Umbilical cord (tissue), 1 donor: ENCODE measurements at regions not wholly inside any gene's neighbourhood (a gene's known extent, or its start where the extent isn't known, plus 50 kb on each side); places are given as distances from the start of the nearest gene placed in this dataset.

Source experiments
- DNase-seq: peaks from one replicate; pipeline ENCODE4 v3.0.0-alpha.2; 2015; ENCODE audit warnings: low spot score

DNA sequence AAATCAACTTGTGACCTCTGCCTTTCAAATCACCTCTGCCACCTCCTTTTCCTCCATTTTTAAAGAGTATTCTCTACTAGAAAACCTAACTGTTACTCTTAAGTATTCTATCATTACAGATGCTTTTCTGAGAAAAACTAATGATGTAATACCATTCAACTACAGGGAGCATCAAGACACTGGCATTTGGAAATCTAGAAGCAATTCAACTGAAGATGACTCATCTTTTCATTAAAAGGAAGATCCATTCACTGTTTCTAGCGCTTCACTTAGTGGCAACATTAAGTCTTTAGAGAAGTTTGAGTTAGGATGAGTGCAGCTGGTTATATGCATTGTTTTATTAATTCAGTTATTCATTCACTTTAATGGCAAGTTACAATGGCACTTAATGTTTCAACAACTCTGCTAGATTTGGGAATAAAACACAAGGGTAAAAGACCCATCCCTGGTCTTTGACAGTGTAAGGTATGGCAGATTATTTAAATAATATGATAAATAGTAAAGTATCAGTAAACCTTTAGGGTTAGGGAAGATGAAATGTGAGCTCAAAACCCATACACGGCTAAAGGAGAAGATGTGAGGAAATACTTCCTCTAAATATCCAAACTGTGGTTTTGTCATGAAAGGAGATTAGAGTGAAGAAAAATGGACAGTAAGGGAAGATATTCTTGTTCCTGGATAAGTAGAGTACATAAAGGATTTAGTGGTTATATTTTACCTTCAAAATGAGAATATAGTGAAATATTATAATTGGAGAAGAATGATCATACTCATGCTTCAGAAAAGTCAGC is 61.7 kb downstream of the KCNJ2 start:
- DNase-seq: no peak

DNA sequence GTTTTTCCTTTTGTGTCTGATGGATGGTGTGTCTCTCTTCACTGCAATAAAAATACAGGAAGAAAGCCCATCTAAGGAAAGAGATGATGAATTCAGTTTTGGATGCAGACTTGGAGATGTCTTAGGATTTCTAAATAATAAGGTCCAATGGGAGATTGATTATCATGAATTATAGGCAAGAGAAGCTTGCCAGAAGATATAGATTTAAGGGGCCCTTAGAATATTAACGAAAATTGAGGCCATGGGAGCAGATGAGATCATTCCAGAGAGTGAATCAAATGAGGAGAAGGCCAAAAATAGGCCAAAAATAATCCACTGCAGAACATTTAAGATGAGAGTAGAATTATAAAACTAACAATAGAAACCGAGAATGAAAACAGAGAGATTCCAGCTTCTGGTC is 63.1 kb downstream of the KCNJ2 start:
- DNase-seq: no peak

DNA sequence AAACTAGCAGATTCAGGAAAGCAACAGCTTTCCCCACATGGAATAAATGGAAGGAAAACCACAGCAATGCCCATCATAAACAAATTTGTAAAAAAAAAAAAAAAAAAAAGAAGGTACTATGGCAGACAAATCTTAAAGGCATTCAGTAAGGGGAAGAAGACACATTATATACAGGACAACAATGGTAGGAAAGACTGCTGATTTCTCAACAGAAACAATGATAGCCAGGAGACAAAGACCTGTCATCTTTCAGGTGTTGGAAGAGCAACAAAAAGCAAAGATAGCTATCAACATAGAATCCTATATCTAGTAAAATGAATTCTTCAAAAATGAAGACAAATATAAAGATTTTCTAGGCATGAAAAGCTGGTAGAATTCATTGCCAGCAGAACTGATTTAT is 65.9 kb downstream of the KCNJ2 start:
- no peak for DNase-seq

DNA sequence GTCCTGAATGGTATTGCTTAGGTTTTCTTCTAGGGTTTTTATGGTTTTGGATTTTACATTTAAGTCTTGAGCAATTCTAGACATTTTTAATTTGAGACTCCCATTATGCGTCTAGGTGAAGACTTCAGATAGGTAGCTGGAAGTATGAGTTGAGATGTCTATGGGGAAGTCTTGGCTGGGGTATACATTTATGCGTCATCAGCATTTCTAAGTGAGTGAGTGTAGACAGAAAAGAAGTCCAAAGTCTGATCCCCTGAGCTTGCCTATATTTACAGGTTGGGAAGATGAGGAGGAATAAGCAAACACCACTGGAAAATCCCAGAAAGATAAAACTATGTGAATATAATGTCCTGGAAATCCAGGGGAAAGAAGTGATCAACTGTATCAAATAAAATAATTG is 68.9 kb downstream of the KCNJ2 start:
- DNase-seq: no peak

DNA sequence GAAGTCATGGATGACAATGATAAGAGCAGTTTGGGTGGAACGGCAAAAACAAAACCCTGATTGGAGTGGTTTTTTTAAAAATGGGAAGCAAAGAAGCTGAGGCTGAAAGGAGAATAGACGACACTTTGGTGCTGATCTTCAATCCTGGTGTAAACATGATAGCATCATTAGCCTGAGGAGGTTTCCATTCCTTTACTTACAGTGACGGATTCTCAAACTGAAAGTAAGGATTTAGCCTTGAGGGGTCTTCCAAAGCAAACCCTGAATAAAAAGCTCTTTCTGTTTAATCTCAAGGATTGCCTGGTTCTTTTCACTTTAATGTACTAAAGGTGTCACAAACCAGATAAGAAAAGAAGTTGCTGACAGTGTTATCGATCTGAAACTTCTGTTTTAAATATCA is 69.3 kb downstream of the KCNJ2 start:
- peak; percentile 77 for DNase-seq

DNA sequence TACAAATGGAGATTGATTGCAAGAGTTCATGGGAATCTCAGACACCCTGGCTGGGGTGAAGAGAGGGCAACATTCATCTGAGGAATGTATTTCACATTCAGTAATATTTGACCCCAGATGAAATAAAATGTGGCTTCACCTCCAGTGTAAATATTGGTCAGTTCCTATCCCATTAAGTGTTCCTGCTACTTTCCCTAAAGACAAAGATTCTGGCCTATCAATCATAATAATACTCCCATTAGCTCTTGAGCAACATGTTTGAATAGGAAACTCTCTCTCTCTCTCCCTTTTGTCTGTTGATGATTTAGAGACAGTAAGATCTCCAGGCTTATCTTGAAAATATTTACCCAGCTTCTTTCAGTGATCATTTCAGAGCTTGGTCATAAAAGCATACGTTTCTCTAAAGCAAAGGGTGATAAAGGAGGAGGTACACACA is 70.1 kb downstream of the KCNJ2 start:
- DNase-seq: peak; percentile 81

DNA sequence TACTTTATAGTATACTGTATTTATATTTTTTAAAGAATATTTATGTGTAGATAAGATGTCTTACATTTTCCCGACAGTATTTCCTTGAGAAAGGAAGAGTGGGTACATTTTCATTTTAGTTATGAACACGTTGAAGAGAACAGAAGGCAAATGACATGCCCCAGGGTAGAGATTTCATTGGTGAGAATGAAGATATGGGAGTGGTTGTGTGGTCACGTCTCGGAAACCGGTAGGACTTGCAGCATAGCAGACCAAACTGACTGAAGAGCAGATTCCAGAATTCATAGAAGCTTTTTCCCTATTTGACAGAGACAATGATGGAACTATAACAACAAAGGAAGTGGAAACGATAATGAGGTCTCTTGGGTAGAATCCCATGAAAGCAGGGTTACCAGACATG is 71.7 kb downstream of the KCNJ2 start:
- no peak for DNase-seq

DNA sequence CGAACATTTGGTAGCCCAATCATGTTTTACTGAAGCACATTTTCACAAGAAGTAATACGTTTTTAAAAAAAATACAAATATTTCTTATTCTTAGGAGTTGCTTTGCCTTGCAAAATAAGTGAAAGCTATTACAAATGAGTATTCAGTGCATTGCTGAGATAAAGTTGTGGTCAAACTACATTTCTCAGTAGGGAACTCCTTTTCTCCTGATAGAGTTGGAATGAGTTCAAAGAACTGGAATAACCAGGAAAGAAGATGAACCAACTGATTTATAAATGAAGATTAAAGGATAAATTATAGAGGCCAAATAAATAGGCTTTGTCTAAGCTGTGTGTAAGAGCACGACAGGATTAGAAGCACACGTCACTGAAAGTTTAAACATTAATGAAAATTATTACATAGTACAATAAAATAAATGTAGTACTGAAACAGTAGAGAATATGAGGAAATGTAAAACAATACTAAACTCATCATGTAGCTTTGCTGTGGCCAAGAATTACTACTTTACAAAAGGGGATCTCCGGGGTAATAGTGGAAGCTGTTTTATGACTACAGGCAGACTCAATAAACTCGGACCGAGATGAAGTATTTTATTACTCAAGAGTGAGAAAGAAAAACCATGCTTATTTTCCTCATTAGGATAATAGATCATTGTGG is 73.6 kb downstream of the KCNJ2 start:
- DNase-seq: peak; percentile 84

DNA sequence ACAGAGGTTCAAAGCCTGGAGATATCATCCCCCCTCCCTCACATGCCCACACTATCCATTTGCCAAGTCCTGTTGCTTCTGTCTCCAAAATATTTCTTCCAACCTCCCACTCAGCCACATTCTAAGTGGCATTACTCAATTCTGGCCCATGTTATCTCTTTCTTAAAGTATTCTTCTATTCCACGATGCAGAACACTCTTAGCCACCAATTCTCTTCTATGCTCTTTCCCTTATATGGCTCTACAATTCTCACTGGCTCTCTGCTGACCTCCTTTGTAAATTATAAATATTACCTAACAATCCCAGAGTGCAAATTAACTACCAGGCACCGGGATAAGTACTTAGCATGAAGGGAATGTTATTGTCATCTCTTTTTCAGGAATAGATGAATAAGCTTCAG is 82.4 kb downstream of the KCNJ2 start:
- DNase-seq: no peak

DNA sequence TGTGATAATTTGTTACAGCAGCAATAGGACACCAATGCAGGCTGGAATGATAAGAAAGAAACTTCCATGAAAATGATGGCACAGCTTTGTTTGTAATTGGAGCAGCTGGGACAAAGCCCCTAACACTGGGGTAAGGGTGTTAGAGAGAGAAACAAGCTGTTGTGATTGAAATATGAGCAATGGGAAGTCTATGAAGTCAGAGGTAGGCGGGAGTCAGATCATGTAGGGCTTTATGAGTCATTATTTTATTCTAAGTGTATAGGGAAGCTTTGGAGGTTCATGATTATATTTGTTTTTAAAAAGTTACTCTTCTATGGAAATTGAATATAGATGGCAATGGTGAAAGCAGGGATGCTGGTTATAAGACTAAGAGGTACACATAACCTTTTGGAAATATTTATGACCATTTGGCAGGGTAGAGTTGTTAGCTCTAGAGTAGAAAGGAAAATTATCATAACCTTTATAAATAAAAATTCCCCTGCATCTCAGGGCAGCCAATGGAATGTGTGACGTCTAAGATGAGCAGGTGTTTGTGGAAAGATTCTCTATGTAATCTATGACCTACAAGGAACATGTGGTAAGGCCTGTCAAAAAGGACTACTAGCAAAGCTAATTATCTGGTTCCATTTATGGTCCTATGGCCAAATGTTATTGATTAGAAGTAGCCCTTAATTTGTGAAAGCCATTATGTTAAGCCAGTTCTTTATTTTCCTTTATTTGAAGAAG is 85.6 kb downstream of the KCNJ2 start:
- no peak for DNase-seq

DNA sequence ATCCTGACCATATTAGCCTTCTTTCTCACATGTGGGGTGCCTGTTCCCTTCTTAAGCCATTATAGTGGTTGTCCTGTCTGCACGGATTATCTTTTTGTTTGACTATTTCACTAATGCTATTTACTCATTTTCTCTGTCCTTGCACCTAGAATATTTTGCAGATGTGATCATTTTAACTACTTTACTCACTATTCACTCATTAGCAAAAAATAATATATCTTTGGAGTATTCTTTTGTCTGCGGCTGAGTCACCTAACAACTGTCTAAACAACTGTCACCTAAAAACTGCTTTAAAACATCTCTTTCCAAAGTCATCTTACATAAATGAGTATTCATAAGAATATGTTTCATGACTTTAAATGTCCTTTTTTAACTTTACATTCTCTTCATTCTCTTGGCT is 87.4 kb downstream of the KCNJ2 start:
- DNase-seq: no peak

DNA sequence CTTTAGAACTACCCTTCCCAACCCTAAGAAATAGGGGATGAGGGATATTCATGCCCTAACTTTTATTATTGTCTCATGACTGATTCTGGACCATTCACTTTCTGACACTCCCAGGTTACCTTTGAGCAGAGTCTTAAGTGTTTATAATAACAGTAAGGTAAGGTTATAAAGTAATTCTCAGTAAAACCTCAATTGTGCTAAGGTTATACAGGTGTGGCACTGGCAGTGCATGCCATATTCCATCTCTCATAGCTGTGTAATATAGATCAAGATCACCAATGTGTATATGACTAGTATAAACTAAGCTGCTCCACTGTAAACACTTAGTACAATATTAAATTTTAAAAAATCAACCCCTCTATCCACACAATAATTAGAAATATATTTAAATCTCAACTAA is 89.1 kb downstream of the KCNJ2 start:
- DNase-seq: no peak

DNA sequence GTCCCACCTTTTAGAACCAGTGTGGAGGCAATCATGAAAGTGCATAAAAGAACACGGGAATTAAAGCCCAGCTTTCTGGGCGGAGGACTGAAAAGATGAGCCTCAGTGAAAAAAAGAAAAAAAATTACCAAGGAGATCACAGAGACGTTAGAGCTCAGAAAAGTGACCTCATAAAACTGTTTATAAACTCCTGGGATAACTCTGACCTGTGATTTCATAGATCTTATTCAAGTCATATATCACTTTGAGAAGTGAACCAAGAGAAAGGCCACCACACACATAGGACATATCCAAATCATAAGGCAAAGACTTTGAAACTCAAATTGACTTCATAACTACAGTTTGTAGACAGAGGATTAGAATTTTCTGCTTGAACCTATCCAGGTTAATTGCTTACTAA is 90.1 kb downstream of the KCNJ2 start:
- no peak for DNase-seq

DNA sequence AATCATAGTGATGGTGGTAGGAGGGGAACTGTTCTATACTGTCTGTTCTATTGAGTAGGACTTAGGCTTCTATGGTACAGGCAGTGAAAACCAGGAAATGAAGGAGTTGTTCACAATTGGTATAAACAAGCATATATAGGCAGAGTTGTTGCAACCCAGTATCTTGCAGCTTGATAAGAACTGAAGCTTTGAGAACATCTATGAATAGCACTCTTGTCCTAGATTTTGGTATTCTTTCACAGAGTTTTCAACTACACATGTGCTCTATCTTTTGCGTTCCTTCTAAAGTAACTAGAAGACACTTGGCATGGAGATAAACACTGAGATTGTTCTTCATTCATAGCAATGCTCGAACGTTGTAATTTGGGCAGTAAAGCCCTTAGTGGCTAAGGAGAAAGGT is 91.8 kb downstream of the KCNJ2 start:
- DNase-seq: no peak

DNA sequence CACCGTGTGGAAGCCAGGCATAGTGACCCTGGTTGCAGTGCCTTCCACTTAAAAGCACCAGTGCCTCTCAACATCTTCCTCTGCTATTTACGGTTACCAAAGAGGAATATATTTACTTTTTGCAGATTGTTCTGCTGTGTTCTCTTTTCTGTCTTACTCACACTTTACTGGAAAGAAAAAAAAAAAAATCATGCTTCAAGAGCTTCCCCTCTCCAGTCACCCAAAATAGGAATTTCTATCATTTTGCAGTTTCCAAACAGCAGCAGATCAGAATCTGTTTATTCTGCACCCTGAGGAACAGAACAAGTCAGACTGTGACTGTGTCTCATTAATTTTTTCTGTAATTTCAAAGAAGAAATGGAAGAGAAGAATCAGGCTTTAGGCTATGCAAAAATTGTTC is 96.1 kb downstream of the KCNJ2 start:
- DNase-seq: no peak

DNA sequence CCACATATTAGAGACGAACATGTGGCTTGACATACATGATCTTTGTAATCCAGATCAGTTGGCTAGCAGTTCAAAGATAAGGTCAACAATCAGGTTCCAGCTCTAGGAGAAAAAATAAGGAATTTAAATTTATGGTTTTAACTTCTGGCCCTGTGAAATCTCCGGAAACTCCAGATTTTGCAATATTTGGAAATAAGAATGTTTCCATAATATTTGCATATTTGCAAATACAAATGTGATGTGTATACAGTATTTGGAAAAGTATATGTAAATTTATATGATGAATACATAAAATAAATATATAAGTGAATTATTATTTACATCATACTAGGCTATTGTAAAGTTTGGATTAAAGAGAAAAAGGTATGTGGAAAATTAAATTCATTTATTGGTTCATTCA is 97.1 kb downstream of the KCNJ2 start:
- no peak for DNase-seq

DNA sequence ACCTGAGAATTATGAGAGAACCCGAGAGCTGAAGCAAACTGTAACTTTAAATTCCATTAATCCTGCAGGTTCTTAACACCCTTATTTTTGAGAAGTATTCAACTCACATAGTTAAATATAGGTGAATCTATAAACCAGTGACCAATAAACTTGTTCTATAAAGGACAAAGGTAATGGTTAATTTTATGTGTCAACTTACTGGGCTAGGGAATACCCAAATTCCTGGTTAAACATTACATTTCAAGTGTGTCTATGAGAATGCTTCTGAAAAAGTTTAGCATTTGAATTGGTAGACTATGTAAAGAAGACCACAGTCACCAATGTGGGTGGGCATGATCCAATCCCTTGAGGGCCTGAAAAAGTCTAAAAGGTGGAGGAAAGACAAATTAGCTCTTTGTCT is 99.1 kb downstream of the KCNJ2 start:
- DNase-seq: no peak

DNA sequence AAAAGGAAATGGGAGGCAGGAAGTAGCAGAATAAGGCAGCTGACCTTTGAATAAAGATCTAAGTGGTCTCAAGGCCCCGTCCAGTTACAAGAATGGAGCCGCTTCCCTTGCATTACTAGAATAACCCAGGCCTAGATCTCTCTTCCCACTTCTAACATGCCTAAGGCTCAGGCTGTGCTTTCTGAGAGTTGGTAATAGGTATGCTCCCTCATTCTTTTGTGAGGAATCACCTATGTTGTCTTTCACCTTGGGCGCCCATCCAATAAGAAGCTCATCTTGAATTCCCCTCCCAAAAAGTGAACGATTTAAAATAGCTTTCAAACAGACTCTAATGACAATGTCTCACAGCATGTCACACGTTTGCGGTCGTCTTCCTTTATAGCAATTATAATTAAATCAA is 101.2 kb downstream of the KCNJ2 start:
- DNase-seq: no peak

DNA sequence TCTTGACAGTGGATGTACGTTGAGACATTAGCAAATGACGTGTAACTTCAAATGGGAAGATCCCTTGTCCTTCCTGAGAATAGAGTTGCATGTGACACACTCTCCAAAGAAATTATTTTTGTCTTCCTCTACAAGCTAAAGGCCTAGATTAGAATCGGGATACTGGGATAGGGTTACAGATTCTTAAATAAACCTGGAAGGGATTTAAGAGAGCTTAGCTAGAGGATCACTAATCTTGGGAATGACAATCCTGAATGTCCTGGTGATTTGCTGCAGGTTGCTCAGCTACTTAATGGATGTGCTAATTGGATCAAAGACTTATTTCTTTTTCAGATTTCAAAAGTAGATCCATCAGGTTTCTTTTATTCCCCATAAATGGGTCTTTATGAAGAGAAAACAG is 101.9 kb downstream of the KCNJ2 start:
- no peak for DNase-seq

DNA sequence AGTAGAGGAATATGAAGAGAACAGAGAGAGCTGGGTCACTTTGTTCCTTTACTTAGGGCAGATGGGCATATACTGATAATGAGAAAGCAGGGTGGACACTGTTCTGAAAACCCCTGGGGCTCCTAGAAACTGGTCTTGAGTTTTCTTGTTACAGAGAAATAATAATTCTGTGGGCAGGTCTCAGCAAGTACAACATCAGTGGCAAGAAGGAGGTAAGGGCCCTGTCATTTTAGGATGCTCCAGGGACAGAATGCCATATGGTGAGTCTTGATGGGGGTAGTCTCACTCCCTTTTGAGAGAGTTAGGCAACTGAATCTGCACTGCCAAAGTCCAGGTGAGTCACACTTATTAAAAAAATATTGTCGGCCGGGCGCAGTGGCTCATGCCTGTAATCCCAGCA is 102.3 kb downstream of the KCNJ2 start:
- DNase-seq: no peak

DNA sequence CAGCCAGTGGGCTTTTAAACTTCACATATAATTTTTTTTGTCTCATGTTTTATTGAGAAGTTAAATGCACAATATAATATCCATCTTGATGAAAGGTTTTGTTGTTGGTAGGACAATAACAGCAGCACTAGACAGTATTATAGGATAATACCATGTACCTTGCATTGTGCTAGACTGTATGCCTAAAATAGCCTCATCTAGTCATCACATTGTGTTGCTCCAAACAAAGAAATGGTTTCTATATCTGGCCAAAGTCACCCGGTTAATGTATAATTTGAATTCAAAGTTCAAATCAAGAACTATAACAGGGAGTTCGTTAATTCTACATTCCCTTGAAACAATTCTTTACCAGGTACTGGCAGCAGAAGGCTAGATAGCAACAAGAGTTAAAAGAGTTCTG is 104.9 kb downstream of the KCNJ2 start:
- DNase-seq: no peak

DNA sequence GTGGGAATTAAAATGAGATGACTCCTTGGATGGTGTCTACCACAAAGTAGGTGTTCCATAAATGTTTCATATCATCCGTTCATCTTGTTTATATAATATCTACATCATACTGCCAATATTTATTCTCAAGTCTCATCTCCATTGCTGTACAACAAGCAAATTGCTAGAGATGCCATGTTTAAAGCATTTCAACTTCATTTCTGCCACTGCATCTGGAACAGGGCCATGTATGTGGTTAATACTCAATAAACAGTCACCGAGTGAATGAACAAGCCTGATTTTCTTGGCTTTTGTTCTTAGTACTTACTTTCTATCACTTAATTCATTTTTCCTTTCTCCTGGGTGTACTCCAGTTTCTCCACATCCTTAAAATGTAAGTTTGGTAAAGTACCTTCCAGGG is 107.6 kb downstream of the KCNJ2 start:
- DNase-seq: no peak
